ENCODE measurements at regions not wholly inside any gene's neighbourhood (a gene's known extent, or its start where the extent isn't known, plus 50 kb on each side); places are given as distances from the start of the nearest gene placed in this dataset.
"Not testable (repeated sequence)": the region's sequence is repeated elsewhere in the genome, so short reads cannot be mapped to it uniquely, and the experiment has no call there.

DNA sequence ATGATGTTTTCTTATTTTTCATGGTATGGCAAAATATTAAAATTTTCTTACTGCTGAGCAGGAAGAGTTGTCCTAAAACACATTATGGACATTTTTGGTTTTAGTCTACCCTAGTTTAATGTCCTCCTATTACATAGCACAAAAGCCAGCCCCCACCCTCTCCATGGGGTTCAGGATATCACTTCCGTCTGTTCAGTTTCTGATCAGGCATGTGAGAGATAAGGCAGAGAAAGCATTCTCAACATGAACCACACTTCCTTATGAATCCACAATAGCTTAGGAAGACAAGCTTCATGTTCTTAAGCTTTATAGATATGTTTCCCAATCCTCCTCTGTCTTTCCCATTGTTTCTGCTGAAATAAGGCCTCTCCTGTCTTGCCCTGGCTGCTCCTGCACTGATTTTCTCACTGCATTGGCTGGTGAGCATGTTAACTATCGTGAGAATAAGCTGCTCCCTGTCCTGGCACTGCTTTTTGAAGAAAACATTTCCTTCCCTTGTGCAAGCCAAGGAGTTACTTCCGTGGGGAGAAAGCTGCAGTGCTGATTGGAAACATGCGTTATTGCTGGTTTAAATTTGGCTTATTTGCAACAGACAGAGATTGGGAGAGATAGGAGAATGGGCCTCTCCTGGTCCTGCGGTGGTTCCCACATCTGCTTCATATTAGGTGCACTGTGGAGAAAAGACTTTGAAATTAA lies 260.3 kb upstream of the RPS23 start:
- no peak for DNase-seq (ENCODE audit: extremely low spot score)
- no peaks in the 10 kb centered on the region for H3K27me3 ChIP-seq
- no peaks in the 10 kb centered on the region for H3K36me3 ChIP-seq
- intact Hi-C loops (cut with DNase I) = no loop called here
- WGBS = 67% methylated on average over 5 of the region's 5 CpGs
- no peaks in the 10 kb centered on the region for H3K9me3 ChIP-seq
- no peaks in the 10 kb centered on the region for H3K4me1 ChIP-seq
- TF ChIP-seq EP300 (IDR thresholded peaks at IDR 0.05) (no peak), POLR2A (IDR thresholded peaks at IDR 0.05; ENCODE audit: low read depth) (no peak), POLR2AphosphoS5 (IDR thresholded peaks at IDR 0.05) (no peak)
- TF ChIP-seq, protein P1, sequence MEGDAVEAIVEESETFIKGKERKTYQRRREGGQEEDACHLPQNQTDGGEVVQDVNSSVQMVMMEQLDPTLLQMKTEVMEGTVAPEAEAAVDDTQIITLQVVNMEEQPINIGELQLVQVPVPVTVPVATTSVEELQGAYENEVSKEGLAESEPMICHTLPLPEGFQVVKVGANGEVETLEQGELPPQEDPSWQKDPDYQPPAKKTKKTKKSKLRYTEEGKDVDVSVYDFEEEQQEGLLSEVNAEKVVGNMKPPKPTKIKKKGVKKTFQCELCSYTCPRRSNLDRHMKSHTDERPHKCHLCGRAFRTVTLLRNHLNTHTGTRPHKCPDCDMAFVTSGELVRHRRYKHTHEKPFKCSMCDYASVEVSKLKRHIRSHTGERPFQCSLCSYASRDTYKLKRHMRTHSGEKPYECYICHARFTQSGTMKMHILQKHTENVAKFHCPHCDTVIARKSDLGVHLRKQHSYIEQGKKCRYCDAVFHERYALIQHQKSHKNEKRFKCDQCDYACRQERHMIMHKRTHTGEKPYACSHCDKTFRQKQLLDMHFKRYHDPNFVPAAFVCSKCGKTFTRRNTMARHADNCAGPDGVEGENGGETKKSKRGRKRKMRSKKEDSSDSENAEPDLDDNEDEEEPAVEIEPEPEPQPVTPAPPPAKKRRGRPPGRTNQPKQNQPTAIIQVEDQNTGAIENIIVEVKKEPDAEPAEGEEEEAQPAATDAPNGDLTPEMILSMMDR (IDR thresholded peaks at IDR 0.05) = no peak
- H3K4me3 ChIP-seq = no peak overlapping the region
- no peak overlapping the region for H3K27ac ChIP-seq (replicated peaks in 1 of 4)

- no peaks in the 10 kb centered on the region for H3K27me3 ChIP-seq
- H3K4me3 ChIP-seq = no peak overlapping the region
- no peaks in the 10 kb centered on the region for H3K9me3 ChIP-seq
- H3K4me1 ChIP-seq = no peaks in the 10 kb centered on the region
- no peak for DNase-seq (ENCODE audit: extremely low spot score)
- H3K27ac ChIP-seq (replicated peaks in 1 of 4) = no peak overlapping the region
- WGBS = 93% methylated on average over 10 of the region's 10 CpGs
- TF ChIP-seq POLR2AphosphoS5 (IDR thresholded peaks at IDR 0.05) = no peak
- no peak for TF ChIP-seq POLR2A (IDR thresholded peaks at IDR 0.05; ENCODE audit: low read depth)
- TF ChIP-seq EP300 (IDR thresholded peaks at IDR 0.05) = no peak
- TF ChIP-seq, protein P1 (IDR thresholded peaks at IDR 0.05) = no peak
- intact Hi-C loops (cut with DNase I) = no loop called here
- no peaks in the 10 kb centered on the region for H3K36me3 ChIP-seq
These were observed 259.6 kb upstream of the RPS23 start for GRCh38 chr5:82537687-82538306.

- 76% methylated on average over 1 of the region's 1 CpG for WGBS
- DNase-seq (ENCODE audit: extremely low spot score) = no peak
- Histone ChIP-seq H3K27me3 (no peaks in the 10 kb centered on the region), H3K36me3 (no peaks in the 10 kb centered on the region), H3K4me1 (no peaks in the 10 kb centered on the region), H3K27ac (replicated peaks in 1 of 4) (no peak overlapping the region), H3K9me3 (no peaks in the 10 kb centered on the region), H3K4me3 (no peak overlapping the region)
- intact Hi-C loops (cut with DNase I) = no loop called here
- TF ChIP-seq POLR2AphosphoS5 (IDR thresholded peaks at IDR 0.05) (no peak), EP300 (IDR thresholded peaks at IDR 0.05) (no peak), POLR2A (IDR thresholded peaks at IDR 0.05; ENCODE audit: low read depth) (no peak)
- TF ChIP-seq, protein P1 (IDR thresholded peaks at IDR 0.05) = no peak
These were observed 256.8 kb upstream of the RPS23 start for GRCh38 chr5:82534986-82535385.

DNA sequence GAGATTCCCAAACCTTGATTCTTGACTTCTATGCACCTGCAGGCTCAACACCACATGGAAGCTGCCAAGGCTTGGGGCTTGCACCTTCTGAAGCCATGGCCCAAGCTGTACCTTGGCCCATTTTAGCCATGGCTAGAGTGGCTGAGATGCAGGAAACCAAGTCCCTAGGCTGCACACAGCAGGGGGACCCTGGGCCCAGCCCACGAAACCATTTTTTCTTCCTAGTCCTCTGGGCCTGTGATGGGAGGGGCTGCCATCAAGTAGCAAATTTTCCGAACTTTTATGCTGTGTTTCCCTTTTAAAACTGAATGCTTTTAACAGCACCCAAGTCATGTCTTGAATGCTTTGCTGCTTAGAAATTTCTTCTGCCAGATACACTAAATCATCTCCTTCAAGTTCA lies 253.9 kb upstream of the RPS23 start:
- H3K4me3 ChIP-seq; H3K9me3 ChIP-seq; H3K27me3 ChIP-seq; intact Hi-C loops (cut with DNase I); H3K4me1 ChIP-seq; H3K27ac ChIP-seq (replicated peaks in 1 of 4); DNase-seq (ENCODE audit: extremely low spot score); H3K36me3 ChIP-seq: not testable (repeated sequence)
- 89% methylated on average over 2 of the region's 2 CpGs for WGBS

DNA sequence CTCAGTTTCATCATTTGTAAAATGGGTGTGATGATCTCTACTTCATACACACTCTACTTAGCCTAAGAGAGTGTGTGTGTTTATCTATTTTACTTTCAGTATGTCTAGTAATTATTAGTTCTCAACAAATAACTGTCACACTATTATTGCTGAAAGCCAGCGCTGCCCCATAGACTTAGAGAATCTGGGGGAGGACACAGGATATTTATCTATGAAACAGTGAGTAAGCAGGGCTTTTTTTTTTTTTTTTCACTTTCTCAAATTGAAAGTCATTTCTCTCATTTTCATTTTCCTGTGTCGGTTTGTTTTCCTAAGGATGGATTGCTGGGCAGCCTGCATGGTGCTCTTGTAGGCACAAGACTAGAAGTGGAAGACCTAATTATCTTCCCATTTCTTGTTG lies 248.4 kb upstream of the RPS23 start:
- 80% methylated on average over 2 of the region's 2 CpGs for WGBS
- intact Hi-C loops (cut with DNase I) = no loop called here
- no peak overlapping the region for H3K4me3 ChIP-seq
- H3K27me3 ChIP-seq = no peaks in the 10 kb centered on the region
- no peaks in the 10 kb centered on the region for H3K9me3 ChIP-seq
- no peak for DNase-seq (ENCODE audit: extremely low spot score)
- no peaks in the 10 kb centered on the region for H3K4me1 ChIP-seq
- TF ChIP-seq EP300 (IDR thresholded peaks at IDR 0.05) = no peak
- TF ChIP-seq POLR2AphosphoS5 (IDR thresholded peaks at IDR 0.05) = no peak
- TF ChIP-seq, protein P1 (IDR thresholded peaks at IDR 0.05) = no peak
- TF ChIP-seq POLR2A (IDR thresholded peaks at IDR 0.05; ENCODE audit: low read depth) = no peak
- H3K27ac ChIP-seq (replicated peaks in 1 of 4) = no peak overlapping the region
- no peaks in the 10 kb centered on the region for H3K36me3 ChIP-seq
